Hepatocyte (in vitro differentiated cells): ENCODE measurements at regions not wholly inside any gene's neighbourhood (a gene's known extent, or its start where the extent isn't known, plus 50 kb on each side); places are given as distances from the start of the nearest gene placed in this dataset.

ENCODE experiments used
- DNase-seq: peaks from one replicate; pipeline ENCODE4 v3.0.0-alpha.2; 2016; ENCODE audit warnings: low spot score
- H2AFZ ChIP-seq: fragments of 200-600 bp; sonication (generic); 2 replicates; pipeline ENCODE4 v1.6.0; 2016; ENCODE audit warnings: antibody characterized with exemption, mild to moderate bottlenecking
- H3K27ac ChIP-seq: fragments of 200-600 bp; sonication (generic); 2 replicates; pipeline ENCODE4 v1.5.1; 2016; ENCODE audit warnings: mild to moderate bottlenecking
- H3K27me3 ChIP-seq: fragments of 200-600 bp; sonication (generic); 2 replicates; pipeline ENCODE4 v1.6.1; 2016
- H3K36me3 ChIP-seq: fragments of 200-600 bp; sonication (generic); replicated peaks from 2 replicates; pipeline ENCODE4 v1.5.1; 2016; ENCODE audit warnings: low read depth; ENCODE audit not compliant: insufficient read depth
- H3K4me1 ChIP-seq: fragments of 200-600 bp; sonication (generic); 2 replicates; pipeline ENCODE4 v1.5.1; 2016; ENCODE audit warnings: mild to moderate bottlenecking, moderate library complexity; ENCODE audit not compliant: insufficient read depth
- H3K4me2 ChIP-seq: fragments of 200-600 bp; sonication (generic); 2 replicates; pipeline ENCODE4 v1.6.0; 2016
- H3K4me3 ChIP-seq: fragments of 200-600 bp; sonication (generic); 2 replicates; pipeline ENCODE4 v1.5.1; 2016; ENCODE audit warnings: mild to moderate bottlenecking
- H3K79me2 ChIP-seq: fragments of 200-600 bp; sonication (generic); 2 replicates; pipeline ENCODE4 v1.6.0; 2017; ENCODE audit warnings: mild to moderate bottlenecking
- H3K9me2 ChIP-seq: fragments of 200-600 bp; sonication (generic); replicated peaks from 2 replicates; pipeline ENCODE4 v1.6.0; 2017; ENCODE audit warnings: mild to moderate bottlenecking; ENCODE audit not compliant: insufficient read depth
- H3K9me3 ChIP-seq: fragments of 200-600 bp; sonication (generic); 2 replicates; pipeline ENCODE4 v1.5.1; 2016; ENCODE audit warnings: low read depth, mild to moderate bottlenecking
- H4K20me1 ChIP-seq: fragments of 200-600 bp; sonication (generic); 2 replicates; pipeline ENCODE4 v1.6.0; 2016; ENCODE audit warnings: mild to moderate bottlenecking; ENCODE audit not compliant: insufficient read depth, poor library complexity, severe bottlenecking
- CTCF ChIP-seq: fragments of 200-600 bp; sonication (generic); IDR thresholded peaks from 2 replicates; pipeline ENCODE4 v1.5.1; 2016; ENCODE audit warnings: antibody characterized with exemption, mild to moderate bottlenecking; ENCODE audit not compliant: poor library complexity
- EZH2 ChIP-seq: fragments of 200-600 bp; sonication (generic); IDR thresholded peaks from 2 replicates; pipeline ENCODE4 v1.6.1; 2016; ENCODE audit warnings: antibody characterized with exemption, mild to moderate bottlenecking, borderline replicate concordance
- EZH2phosphoT487 ChIP-seq: fragments of 200-600 bp; sonication (generic); IDR thresholded peaks from one replicate; pipeline ENCODE4 v1.6.1; 2018; ENCODE audit warnings: antibody characterized with exemption, mild to moderate bottlenecking, low read depth, moderate library complexity; ENCODE audit not compliant: unreplicated experiment, severe bottlenecking
- WGBS: methylation state at CpG from one replicate; pipeline ENCODE4 v1.1.6; 2016; ENCODE audit warnings: low lambda C conversion rate; ENCODE audit errors: missing lambda C conversion rate; 5-methylcytosine and 5-hydroxymethylcytosine counted together

GRCh38 chr2:18299423-18300212 is 260.8 kb downstream of the RDH14 start:
- peak overlapping the region; percentile 45 for H3K27ac ChIP-seq
- no peak for TF ChIP-seq CTCF
- no peak for TF ChIP-seq EZH2
- TF ChIP-seq EZH2phosphoT487 = no peak
- no peaks in the 10 kb centered on the region for H4K20me1 ChIP-seq
- 45% methylated on average over 9 of the region's 9 CpGs for WGBS
- H2AFZ ChIP-seq = no peak overlapping the region
- no peak overlapping the region for H3K4me3 ChIP-seq
- H3K79me2 ChIP-seq = no peaks in the 10 kb centered on the region
- no peaks in the 10 kb centered on the region for H3K36me3 ChIP-seq
- H3K4me1 ChIP-seq = peaks cover 11% of the 10 kb centered on the region
- H3K4me2 ChIP-seq = peak overlapping the region; percentile 55
- H3K27me3 ChIP-seq = no peaks in the 10 kb centered on the region
- no peaks in the 10 kb centered on the region for H3K9me3 ChIP-seq
- DNase-seq = peak; percentile 69
- no peaks in the 10 kb centered on the region for H3K9me2 ChIP-seq

GRCh38 chr2:18297534-18298058 is 262.9 kb downstream of the RDH14 start:
- H3K4me2 ChIP-seq = no peak overlapping the region
- H2AFZ ChIP-seq = no peak overlapping the region
- H3K27me3 ChIP-seq = no peaks in the 10 kb centered on the region
- no peak overlapping the region for H3K4me3 ChIP-seq
- H3K27ac ChIP-seq = no peak overlapping the region
- H3K79me2 ChIP-seq = no peaks in the 10 kb centered on the region
- peaks cover 11% of the 10 kb centered on the region for H3K4me1 ChIP-seq
- no peaks in the 10 kb centered on the region for H4K20me1 ChIP-seq
- TF ChIP-seq CTCF = no peak
- TF ChIP-seq EZH2 = no peak
- no peak for TF ChIP-seq EZH2phosphoT487
- no peaks in the 10 kb centered on the region for H3K9me3 ChIP-seq
- H3K36me3 ChIP-seq = no peaks in the 10 kb centered on the region
- no peaks in the 10 kb centered on the region for H3K9me2 ChIP-seq
- DNase-seq = no peak
- 93% methylated on average over 6 of the region's 6 CpGs for WGBS

DNA sequence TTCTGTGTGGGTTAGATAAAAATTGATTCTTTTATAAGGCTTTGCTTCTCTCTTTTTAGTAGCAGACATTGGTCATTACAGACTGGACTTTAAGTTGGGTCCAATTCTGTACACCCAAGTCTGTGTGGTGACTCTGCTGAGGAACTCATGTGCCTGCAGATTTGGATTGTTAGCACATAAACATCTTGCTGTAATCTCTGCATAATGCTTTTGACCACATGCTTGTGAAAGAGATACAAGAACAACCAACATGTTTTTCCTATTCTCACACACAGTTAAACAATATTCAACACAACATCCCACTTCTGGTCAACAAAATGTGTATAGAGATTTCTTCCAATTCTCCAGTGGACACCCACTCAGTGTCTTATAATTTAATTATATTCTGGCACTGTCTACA is 270.1 kb downstream of the RDH14 start:
- TF ChIP-seq CTCF (no peak), EZH2phosphoT487 (no peak), EZH2 (no peak)
- no peaks in the 10 kb centered on the region for H3K27me3 ChIP-seq

More for the DNA sequence above, 270.1 kb downstream of the RDH14 start:
- Histone ChIP-seq H3K9me3 (no peaks in the 10 kb centered on the region), H3K4me1 (peaks cover 7% of the 10 kb centered on the region), H3K36me3 (no peaks in the 10 kb centered on the region), H2AFZ (no peak overlapping the region), H3K4me3 (no peak overlapping the region), H4K20me1 (no peaks in the 10 kb centered on the region), H3K4me2 (no peak overlapping the region), H3K79me2 (no peaks in the 10 kb centered on the region), H3K27ac (no peak overlapping the region), H3K9me2 (no peaks in the 10 kb centered on the region)
- DNase-seq = no peak
